Uterus (tissue), 3 donors: ENCODE measurements at regions not wholly inside any gene's neighbourhood (a gene's known extent, or its start where the extent isn't known, plus 50 kb on each side); places are given as distances from the start of the nearest gene placed in this dataset.

ENCODE experiments used
- DNase-seq, 2 donors: peaks; one replicate each; pipeline ENCODE4 v3.0.0-alpha.2; 2019 to 2020
- H3K27ac ChIP-seq, 2 donors: fragments of 200-600 bp; sonication (generic); 1 replicate in 1 of 2; 2 replicates in 1 of 2; pipeline ENCODE4 v1.5.1; 2016 to 2018
- H3K27me3 ChIP-seq, 2 donors: fragments of 200-600 bp; sonication (generic); one replicate each; pipeline ENCODE4 v1.5.1; 2018 to 2019; ENCODE audit warnings: control low read depth in 1 of 2
- H3K36me3 ChIP-seq, 2 donors: fragments of 200-600 bp; sonication (generic); one replicate each; pipeline ENCODE4 v1.5.1; 2019; ENCODE audit warnings: control low read depth in 1 of 2
- H3K4me1 ChIP-seq, 2 donors: fragments of 200-600 bp; sonication (generic); one replicate each; pipeline ENCODE4 v1.5.1; 2018 to 2019; ENCODE audit warnings: control low read depth in 1 of 2
- H3K4me3 ChIP-seq, 2 donors: fragments of 200-600 bp; sonication (generic); 1 replicate in 1 of 2; 2 replicates in 1 of 2; pipeline ENCODE4 v1.5.1; 2018 to 2019; ENCODE audit warnings: mild to moderate bottlenecking in 1 of 2
- H3K9me3 ChIP-seq, 2 donors: fragments of 200-600 bp; sonication (generic); one replicate each; pipeline ENCODE4 v1.5.1; 2019; ENCODE audit warnings: control low read depth in 1 of 2
- CTCF ChIP-seq, 4 experiments: fragments of 200-600 bp in 2 of 4; fragments of 450-650 bp in 2 of 4; sonication (generic) in 2 of 4; IDR thresholded peaks; one replicate each; pipeline ENCODE4 v1.5.1; 2016 to 2019; ENCODE audit warnings: antibody characterized with exemption in 4 of 4, mild to moderate bottlenecking in 2 of 4, moderate library complexity in 1 of 4
- POLR2A ChIP-seq, 2 donors: fragments of 450-650 bp; IDR thresholded peaks; one replicate each; pipeline ENCODE4 v1.6.1; 2016; ENCODE audit warnings: antibody characterized with exemption in 2 of 2, mild to moderate bottlenecking in 1 of 2, moderate library complexity in 1 of 2
- intact Hi-C: fragments of 100-400 bp; cut with DNase I; formaldehyde crosslinking; loops from one replicate; pipeline ENCODE4 v1.15.1; 2023; ENCODE audit warnings: low total_unique reads
- donor health status: DM: yes; HTN: yes; CAD: no.

GRCh38 chr2:129575431-129575830 lies 404.0 kb upstream of the RAB6C start:
- TF ChIP-seq CTCF (IDR thresholded peaks at IDR 0.05) (no peak), POLR2A (IDR thresholded peaks at IDR 0.05) (no peak)
- DNase-seq = no peak
- H3K4me1 ChIP-seq = no peaks in the 10 kb centered on the region
- H3K4me3 ChIP-seq = no peak overlapping the region
- H3K9me3 ChIP-seq = no peaks in the 10 kb centered on the region
- H3K27ac ChIP-seq = no peak overlapping the region
- H3K36me3 ChIP-seq = no peaks in the 10 kb centered on the region
- intact Hi-C loops = no loop called here
- no peaks in the 10 kb centered on the region for H3K27me3 ChIP-seq

- intact Hi-C loops = no loop called here
- no peaks in the 10 kb centered on the region for H3K27me3 ChIP-seq
- H3K4me3 ChIP-seq = no peak overlapping the region
- no peaks in the 10 kb centered on the region for H3K36me3 ChIP-seq
- H3K9me3 ChIP-seq = no peaks in the 10 kb centered on the region
- no peaks in the 10 kb centered on the region for H3K4me1 ChIP-seq
- no peak overlapping the region for H3K27ac ChIP-seq
- DNase-seq = no peak
- TF ChIP-seq POLR2A (IDR thresholded peaks at IDR 0.05) = no peak
- no peak for TF ChIP-seq CTCF (IDR thresholded peaks at IDR 0.05)
These were observed 403.6 kb upstream of the RAB6C start for GRCh38 chr2:129575880-129576279.

GRCh38 chr2:129580001-129580400 lies 399.5 kb upstream of the RAB6C start:
- intact Hi-C loops = no loop called here
- H3K4me3 ChIP-seq = no peak overlapping the region
- no peaks in the 10 kb centered on the region for H3K4me1 ChIP-seq
- TF ChIP-seq CTCF (IDR thresholded peaks at IDR 0.05) (no peak), POLR2A (IDR thresholded peaks at IDR 0.05) (no peak)
- no peak for DNase-seq
- H3K36me3 ChIP-seq = no peaks in the 10 kb centered on the region
- no peaks in the 10 kb centered on the region for H3K9me3 ChIP-seq
- no peak overlapping the region for H3K27ac ChIP-seq
- no peaks in the 10 kb centered on the region for H3K27me3 ChIP-seq

GRCh38 chr2:129585760-129586159 lies 393.7 kb upstream of the RAB6C start:
- intact Hi-C loops = no loop called here
- no peaks in the 10 kb centered on the region for H3K4me1 ChIP-seq
- no peaks in the 10 kb centered on the region for H3K9me3 ChIP-seq
- H3K27me3 ChIP-seq = no peaks in the 10 kb centered on the region
- no peak for DNase-seq
- no peak overlapping the region for H3K4me3 ChIP-seq
- no peaks in the 10 kb centered on the region for H3K36me3 ChIP-seq
- TF ChIP-seq CTCF (IDR thresholded peaks at IDR 0.05) (no peak), POLR2A (IDR thresholded peaks at IDR 0.05) (no peak)
- H3K27ac ChIP-seq = no peak overlapping the region

GRCh38 chr2:129587426-129588064 lies 391.9 kb upstream of the RAB6C start:
- Histone ChIP-seq H3K27ac (no peak overlapping the region), H3K4me1 (no peaks in the 10 kb centered on the region), H3K9me3 (no peaks in the 10 kb centered on the region), H3K4me3 (no peak overlapping the region), H3K36me3 (no peaks in the 10 kb centered on the region), H3K27me3 (no peaks in the 10 kb centered on the region)
- no peak for TF ChIP-seq POLR2A (IDR thresholded peaks at IDR 0.05)
- no peak for TF ChIP-seq CTCF (IDR thresholded peaks at IDR 0.05)
- no peak for DNase-seq
- intact Hi-C loops = no loop called here
